ENCODE measurements at regions not wholly inside any gene's neighbourhood (a gene's known extent, or its start where the extent isn't known, plus 50 kb on each side); places are given as distances from the start of the nearest gene placed in this dataset.
"Not testable (repeated sequence)": the region's sequence is repeated elsewhere in the genome, so short reads cannot be mapped to it uniquely, and the experiment has no call there.

DNA sequence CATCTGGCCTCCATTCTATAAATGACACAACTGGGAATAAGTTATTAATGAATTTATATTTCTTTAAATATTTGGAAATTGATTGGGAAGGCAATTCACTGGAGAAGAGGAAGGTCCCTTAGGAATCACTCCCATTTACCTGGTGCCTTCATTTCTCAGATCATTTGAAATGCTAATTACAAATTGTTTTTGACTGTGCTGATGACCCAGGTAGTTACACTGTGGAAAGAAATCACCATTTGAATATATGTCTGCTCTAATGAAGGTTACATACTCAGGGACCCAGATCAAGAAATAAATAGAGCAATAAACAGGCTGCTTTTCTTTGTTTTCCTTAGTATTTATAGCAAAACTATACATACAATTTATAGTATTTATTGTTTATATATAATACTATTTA is 1759.1 kb downstream of the ARAP2 start:
- no peak overlapping the region for H3K4me3 ChIP-seq (ENCODE audit: low read depth, low read length)
- TF ChIP-seq, protein P1, sequence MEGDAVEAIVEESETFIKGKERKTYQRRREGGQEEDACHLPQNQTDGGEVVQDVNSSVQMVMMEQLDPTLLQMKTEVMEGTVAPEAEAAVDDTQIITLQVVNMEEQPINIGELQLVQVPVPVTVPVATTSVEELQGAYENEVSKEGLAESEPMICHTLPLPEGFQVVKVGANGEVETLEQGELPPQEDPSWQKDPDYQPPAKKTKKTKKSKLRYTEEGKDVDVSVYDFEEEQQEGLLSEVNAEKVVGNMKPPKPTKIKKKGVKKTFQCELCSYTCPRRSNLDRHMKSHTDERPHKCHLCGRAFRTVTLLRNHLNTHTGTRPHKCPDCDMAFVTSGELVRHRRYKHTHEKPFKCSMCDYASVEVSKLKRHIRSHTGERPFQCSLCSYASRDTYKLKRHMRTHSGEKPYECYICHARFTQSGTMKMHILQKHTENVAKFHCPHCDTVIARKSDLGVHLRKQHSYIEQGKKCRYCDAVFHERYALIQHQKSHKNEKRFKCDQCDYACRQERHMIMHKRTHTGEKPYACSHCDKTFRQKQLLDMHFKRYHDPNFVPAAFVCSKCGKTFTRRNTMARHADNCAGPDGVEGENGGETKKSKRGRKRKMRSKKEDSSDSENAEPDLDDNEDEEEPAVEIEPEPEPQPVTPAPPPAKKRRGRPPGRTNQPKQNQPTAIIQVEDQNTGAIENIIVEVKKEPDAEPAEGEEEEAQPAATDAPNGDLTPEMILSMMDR (conservative IDR thresholded peaks at IDR 0.05; ENCODE audit: low read depth, low read length) = no peak
- no peak for DNase-seq (ENCODE audit: low read depth)

DNA sequence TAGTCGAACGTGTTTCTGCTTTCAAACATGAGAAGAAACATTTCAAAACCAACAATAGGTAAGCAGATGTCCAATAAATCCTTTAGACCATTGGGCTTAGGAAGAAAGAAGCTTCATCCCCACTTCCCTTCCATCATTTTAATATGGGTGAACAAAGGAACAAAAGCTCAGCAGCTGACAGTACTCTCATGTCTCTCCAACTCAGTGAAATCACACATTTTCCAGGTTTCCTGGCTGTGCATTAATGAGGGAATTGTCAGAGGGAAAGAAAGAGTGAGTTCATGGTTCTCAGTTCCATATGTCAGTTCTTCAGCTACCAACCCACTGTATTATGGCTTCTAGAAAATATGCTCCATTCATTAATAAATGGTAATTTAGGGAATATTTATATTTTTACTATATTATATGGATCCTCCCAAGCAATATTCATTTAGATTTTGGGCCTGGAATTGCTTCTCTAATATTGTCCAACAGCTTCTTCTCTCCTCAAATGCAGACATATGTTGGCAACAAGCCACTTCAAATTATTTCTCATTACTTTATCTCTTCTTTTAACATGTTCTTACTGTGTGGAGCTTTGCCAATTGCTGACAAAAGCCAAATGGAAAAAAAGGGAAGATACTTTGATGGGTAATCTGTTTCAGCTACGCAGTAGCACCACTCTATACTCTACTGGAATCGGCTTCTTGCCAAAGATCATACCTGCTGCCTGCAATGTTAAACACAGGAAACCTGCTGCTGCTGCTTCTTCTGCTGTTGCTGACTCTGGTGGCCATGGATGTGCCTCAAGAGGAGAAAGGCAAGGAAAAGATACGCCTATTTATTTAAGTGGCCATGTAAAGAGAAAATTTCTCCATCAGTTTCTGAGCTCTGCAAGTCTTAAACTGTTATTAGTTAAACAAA is 1757.6 kb downstream of the ARAP2 start:
- TF ChIP-seq, protein P1 (conservative IDR thresholded peaks at IDR 0.05; ENCODE audit: low read depth, low read length) = no peak
- no peak for DNase-seq (ENCODE audit: low read depth)
- no peak overlapping the region for H3K4me3 ChIP-seq (ENCODE audit: low read depth, low read length)

DNA sequence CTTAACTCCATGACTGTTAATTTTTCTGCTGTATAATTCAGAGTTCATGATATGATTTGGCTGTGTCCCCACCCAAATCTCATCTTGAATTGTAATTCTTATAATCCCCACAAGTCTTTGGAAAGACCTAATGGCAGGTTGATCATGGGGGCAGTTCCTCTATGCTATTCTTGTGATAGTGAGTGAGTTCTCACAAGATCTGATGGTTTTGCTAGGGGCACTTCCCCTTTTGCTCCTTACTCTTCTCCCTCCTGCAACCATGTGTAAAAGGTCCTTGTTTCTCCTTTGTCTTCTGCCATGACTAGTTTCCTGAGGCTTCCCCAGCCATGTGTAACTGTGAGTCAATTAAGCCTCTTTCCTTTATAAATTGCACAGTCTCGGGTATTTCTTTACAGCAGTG is 1751.9 kb downstream of the ARAP2 start:
- TF ChIP-seq, protein P1 (conservative IDR thresholded peaks at IDR 0.05; ENCODE audit: low read depth, low read length) = no peak
- no peak for DNase-seq (ENCODE audit: low read depth)
- no peak overlapping the region for H3K4me3 ChIP-seq (ENCODE audit: low read depth, low read length)

DNA sequence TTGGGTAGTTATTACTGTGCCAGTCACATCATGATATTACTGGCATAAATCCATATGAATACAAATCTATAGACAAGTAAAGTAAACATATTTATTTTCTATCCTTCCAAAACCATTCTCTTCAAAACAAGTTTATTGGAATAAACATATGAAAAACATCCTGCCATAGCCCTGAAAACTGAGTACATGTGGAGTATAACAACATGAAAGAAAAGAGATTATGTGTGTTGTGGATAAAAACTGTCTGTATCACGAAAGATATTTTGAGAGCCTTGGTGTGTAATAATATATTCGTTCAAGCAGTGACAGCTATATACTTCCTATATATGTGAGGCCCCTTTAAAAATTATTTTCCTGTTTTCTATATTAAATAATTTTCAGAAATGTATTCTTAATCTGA is 1742.2 kb downstream of the ARAP2 start:
- TF ChIP-seq, protein P1 (conservative IDR thresholded peaks at IDR 0.05; ENCODE audit: low read depth, low read length) = no peak
- DNase-seq (ENCODE audit: low read depth) = no peak
- no peak overlapping the region for H3K4me3 ChIP-seq (ENCODE audit: low read depth, low read length)

DNA sequence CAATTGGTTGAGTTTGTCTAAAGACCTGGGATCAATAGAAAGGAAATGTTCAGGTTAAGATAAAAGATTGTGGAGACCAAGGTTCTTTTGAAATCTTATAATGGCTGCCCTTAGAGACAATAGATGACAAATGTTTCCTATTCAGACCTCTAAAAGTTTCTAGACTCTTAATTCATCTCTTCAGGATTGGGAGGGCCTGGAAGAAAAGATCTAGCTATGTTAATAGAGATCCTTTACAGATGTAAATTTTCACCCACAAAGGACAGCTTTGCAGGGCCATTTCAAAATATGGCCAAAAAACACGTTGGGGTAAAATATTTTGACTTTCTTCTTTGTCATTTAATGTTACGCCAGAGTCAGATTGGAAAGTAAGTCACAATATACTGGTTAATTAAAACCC is 1739.6 kb downstream of the ARAP2 start:
- H3K4me3 ChIP-seq (ENCODE audit: low read depth, low read length); DNase-seq (ENCODE audit: low read depth): not testable (repeated sequence)

DNA sequence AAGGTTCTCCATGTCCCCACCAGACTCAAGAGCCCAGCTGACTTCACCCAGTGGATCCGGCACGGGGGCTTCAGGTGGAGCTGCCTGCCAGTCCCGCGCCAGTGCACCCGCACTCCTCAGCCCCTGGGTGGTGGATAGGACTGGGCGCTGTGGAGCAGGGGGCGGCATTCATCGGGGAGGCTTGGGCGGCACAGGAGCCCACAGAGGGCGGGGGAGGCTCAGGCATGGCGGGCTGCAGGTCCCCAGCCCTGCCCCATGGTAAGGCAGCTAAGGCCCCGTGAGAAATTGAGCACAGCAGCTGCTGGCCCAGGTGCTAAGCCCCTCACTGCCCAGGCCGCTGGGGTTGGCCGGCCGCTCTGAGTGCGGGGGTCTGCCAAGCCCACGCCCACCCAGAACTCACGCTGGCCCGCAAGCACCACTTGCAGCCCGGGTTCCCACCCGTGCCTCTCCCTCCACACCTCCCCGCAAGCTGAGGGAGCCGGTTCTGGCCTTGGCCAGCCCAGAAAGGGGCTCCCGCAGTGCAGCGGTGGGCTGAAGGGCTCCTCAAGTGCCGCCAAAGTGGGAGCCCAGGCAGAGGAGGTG is 1737.7 kb downstream of the ARAP2 start:
- H3K4me3 ChIP-seq (ENCODE audit: low read depth, low read length); DNase-seq (ENCODE audit: low read depth): not testable (repeated sequence)

DNA sequence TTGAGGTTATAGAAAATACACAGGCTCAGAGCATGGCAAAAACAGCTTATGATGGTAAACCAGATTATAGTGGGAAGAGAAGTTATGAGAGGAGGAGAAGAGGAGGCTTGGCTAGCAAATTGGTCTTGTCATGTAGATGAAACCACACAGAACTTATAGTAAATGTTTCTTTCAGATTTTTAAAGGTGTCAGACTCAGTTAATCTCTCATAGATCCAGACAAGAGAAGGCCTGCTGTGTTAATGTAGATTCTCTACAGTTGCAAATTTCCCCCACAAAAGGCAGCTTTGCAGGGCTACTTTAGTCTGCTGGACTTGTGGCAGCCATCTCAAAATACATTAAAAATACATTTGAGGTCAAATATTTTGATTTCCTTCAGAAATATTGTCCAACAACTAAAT is 1731.7 kb downstream of the ARAP2 start:
- TF ChIP-seq, protein P1 (conservative IDR thresholded peaks at IDR 0.05; ENCODE audit: low read depth, low read length) = no peak
- no peak overlapping the region for H3K4me3 ChIP-seq (ENCODE audit: low read depth, low read length)
- no peak for DNase-seq (ENCODE audit: low read depth)

DNA sequence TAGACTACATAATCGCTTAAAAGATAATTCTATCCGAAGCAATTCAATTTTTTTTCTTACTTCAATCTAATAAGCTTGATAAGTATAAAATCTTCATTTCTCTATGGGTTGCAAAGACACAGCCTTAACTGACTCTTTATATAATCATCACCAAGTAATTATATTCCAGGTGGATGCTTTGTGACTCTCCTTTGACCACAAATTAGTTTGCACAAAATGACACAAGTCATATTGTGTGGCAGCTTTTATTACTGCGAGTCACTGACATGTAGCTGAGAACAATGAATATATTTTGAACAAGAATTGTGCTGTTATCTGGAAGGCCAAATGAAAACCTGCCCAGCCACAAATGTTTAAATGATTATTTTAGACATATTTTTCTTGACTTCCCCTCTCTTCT is 1727.8 kb downstream of the ARAP2 start:
- TF ChIP-seq, protein P1 (conservative IDR thresholded peaks at IDR 0.05; ENCODE audit: low read depth, low read length) = no peak
- no peak overlapping the region for H3K4me3 ChIP-seq (ENCODE audit: low read depth, low read length)
- DNase-seq (ENCODE audit: low read depth) = no peak
